ENCODE measurements at regions not wholly inside any gene's neighbourhood (a gene's known extent, or its start where the extent isn't known, plus 50 kb on each side); places are given as distances from the start of the nearest gene placed in this dataset.

DNA sequence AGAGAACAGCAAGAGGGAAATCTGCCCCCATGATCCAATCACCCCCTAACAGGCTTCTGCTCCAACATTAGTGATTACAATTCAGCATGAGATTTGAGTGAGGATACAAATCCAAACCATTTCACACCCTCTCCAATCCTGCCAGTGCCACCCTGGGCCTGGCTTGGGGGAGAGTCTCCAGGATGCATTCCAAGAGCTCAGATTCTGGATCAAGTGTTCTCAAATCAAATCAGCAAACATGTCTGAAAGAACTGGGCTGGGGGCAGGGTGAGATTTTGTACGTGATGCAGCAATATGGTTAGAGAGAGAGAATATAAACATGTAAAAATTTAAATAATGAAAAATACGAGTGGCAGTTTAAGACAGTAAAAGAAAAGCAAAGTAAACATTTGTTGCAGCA is 2100.9 kb upstream of the CELF4 start:
- TF ChIP-seq SUZ12 (IDR thresholded peaks at IDR 0.05) (no peak), SP1 (IDR thresholded peaks at IDR 0.05) (no peak), ELF4 (IDR thresholded peaks at IDR 0.05) (no peak)

Measured in HEK293T (cell line).